Middle frontal gyrus (tissue), 1 donor: ENCODE measurements at regions not wholly inside any gene's neighbourhood (a gene's known extent, or its start where the extent isn't known, plus 50 kb on each side); places are given as distances from the start of the nearest gene placed in this dataset.

Experiments
- DNase-seq: peaks from one replicate; pipeline ENCODE4 v3.0.0-alpha.2; 2015; ENCODE audit warnings: low spot score; ENCODE audit errors: extremely low spot score

- DNase-seq: no peak
Observed at GRCh38 chr3:24033818-24034217, 88.7 kb downstream of the NR1D2 start.

DNA sequence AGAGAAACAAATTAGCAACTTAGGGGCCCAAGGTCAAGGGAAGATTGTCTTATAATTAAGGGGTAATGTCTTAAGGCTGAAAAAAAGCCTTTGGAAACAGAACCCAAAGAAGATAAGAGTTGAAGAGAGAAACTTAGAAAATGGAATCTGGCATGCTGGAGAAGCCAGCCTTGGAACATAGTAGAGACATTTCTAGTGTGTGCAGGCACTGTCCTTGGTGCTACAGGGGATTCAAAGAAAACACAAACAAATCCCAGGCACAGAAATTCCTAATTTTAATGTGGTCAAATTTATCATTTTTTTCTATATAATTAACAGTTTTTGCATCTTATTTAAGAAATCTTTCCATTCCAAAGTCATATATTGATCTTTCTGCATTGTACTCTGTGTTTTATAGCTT, 89.4 kb downstream of the NR1D2 start:
- no peak for DNase-seq

DNA sequence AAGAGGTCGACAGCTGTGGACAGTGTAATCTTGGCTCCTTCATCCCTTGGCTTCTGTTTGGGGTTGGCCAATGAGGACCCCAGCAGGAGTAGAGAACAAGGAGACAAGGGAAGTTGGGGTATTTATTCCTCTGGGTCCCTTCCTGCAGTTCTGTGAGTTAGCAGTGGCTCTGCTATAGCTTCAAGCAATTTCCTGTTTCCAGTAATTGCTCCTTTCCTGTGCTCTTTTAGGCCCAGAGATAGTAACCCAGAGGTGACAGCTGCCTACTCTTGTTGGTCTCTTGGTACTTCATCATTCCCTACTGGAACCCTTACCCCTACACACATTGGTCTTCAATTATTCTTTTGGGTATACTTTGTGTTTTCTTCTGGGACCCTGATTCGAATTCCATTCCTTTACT, 92.9 kb downstream of the NR1D2 start:
- no peak for DNase-seq

DNA sequence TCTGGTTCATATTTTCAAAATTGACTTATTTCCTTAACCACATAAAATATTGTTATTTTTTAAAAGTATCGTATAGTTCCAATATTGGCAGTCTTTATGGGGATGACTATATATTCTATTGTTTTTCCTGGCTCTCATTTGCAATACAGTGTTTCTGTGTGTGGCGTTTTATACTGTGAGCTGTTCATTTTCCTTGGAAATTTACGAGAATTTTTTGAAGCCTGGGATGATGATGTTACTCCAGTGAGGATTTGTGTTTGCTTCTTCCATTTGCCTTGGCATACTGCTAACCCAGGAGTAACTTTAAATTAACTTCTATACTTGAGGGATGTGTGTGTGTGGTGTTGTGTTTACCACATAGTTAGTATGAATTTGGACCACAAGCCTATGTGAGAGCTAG, 95.2 kb downstream of the NR1D2 start:
- DNase-seq: no peak

DNA sequence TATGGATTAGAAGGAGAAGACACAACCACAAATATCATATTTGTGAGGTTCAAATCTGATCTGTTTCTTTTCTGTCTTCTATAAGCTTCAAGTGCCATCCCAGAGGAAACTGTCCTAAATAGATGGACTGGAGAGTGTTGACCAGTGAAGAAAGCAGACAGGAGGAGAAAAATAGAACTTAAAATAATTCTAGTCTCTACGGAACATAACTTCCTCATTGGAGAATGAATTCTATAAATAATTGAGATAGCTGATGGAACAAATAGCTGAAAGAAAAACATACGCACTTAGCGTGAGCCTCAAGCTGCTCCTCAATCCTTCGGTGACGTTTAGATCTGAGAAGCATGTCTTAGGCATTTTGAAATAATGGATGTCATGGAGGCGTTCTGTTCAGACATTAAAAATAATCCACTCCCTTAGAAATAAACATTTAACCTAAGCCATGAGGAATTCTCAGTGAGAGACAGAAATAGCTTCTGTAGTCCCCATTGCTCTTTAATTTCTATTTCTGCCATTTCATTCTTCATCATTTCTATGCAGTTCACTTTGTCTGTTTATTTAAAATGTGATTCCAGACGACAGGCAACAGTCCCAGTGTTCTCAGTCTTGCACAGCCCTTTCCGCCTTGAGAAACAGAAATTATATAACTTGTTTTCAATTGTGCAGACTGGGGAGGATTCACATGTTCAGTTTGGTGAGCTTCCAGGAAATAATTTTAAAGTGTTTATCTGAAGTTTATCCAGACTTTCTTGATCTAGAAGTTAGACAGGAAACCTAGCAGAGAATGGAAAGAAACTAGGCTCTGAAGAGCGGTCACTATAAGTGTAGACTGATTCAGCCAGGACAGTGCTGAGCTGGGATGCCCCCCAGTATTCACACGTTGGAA, 97.3 kb downstream of the NR1D2 start:
- DNase-seq: peak; percentile 73

GRCh38 chr3:24043168-24043567, 98.1 kb downstream of the NR1D2 start:
- no peak for DNase-seq

DNA sequence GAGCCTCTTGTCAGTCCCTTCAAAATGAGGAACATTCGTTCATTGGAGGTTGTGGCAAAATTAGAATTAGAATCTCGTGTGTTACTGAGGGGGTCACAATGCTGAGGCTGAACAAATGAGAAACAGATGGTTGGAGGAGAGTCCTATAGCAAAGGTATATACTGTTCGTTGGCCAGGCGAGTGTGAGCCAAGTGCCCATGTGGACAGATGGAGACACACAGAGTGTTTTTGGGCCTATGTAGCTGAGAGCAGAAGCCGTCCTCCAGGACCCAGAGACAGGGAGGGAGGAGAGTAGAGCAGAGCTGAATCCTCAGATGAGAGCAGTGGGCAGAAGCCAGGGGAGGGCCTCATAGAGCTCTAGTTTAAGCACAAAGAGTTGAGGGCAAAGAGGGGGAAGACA, 98.9 kb downstream of the NR1D2 start:
- DNase-seq: peak; percentile 31

GRCh38 chr3:24046214-24046613, 101.1 kb downstream of the NR1D2 start:
- no peak for DNase-seq

DNA sequence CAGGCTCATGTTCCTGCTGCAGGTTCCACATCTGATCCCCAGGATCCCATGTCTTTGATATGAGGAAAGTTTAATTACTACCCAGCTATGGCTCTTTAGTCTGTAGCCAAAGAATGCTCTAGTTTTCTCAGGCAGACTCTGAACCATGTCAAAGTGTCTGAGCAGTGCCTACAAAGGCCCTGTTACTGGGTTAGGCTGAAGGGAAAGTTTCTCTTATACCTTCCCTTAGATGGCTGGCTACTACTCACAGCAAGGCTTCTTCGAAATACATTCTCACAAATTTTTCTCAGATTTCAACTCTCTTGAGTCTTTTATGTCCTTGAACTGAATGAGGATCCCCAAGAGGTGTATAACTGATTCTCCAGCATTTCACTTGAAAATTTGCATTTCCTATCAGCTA, 102.4 kb downstream of the NR1D2 start:
- no peak for DNase-seq

DNA sequence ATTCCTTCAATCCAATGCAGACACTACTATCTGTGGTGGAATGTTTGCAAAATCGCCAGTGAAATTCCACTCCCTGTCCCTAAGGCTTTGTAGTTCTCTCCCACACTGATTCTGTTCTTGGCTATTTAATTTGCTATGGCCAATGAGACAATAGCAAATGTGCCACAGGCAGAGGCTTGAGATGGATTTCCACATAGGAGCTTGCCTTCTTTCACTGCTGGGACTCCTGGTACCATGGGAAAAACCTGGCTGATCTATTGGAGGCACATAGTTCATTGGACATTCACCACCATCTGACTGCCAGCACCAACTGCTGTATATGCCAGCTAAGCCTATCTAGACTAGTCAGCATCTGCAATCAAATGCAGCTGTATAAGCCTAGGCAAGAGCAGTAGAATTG, 103.8 kb downstream of the NR1D2 start:
- DNase-seq: no peak

DNA sequence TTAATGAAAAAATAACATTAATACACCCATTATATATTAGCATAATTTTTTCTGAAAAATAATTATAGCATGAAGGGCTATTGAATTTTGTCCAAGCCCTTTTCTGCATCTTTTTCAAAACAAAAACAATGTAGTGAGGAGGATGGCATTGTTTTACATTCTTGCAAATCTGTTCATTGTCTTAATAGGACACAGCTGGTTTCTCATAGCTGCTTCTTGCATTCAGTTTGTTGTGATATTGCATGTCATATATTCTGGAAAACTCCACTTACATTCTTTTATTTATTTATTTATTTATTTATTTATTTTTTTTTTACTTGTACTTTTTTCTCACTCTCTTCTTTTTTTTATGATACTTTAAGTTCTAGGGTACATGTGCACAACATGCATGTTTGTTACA, 107.4 kb downstream of the NR1D2 start:
- no peak for DNase-seq

GRCh38 chr3:24058940-24059705, 114.0 kb downstream of the NR1D2 start:
- no peak for DNase-seq

DNA sequence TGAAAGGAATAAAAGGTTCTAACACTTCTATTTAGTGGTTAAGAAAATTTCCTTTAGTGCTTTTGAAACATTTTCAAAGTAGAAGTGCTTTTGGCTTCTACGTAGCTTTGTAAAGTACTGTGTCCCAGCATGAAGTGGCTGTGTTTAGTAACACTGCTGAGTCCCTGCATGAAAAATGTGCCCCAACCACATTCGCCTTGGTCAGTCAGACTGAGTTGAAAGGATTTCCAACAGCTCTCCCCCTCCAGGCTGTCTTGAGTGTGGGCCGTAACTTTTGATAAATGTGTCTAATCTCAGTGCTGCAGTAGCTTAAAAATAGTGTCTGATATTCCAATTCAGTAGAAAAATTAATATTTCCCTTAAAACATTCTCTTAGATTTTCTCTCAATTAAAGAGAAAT, 115.0 kb downstream of the NR1D2 start:
- no peak for DNase-seq

- no peak for DNase-seq
Observed at GRCh38 chr3:24062916-24063315, 117.8 kb downstream of the NR1D2 start.
